HCT116 (cell line): ENCODE measurements at regions not wholly inside any gene's neighbourhood (a gene's known extent, or its start where the extent isn't known, plus 50 kb on each side); places are given as distances from the start of the nearest gene placed in this dataset.

Source experiments
- CEBPB ChIP-seq: IDR thresholded peaks from 2 replicates; pipeline ENCODE4 v1.6.1; 2012; ENCODE audit warnings: low read depth
- CTCF ChIP-seq, 3 experiments: fragments of 200-600 bp in 1 of 3; sonication (generic) in 1 of 3; IDR thresholded peaks in 2 of 3; conservative IDR thresholded peaks in 1 of 3; 2 replicates each; pipeline ENCODE4 v1.5.1; 2012 to 2017; ENCODE audit warnings: low read depth in 2 of 3, low read length in 2 of 3, antibody characterized with exemption in 1 of 3, borderline replicate concordance in 1 of 3, control low read depth in 1 of 3, mild to moderate bottlenecking in 1 of 3, mixed read lengths in 1 of 3, mixed run types in 1 of 3, moderate library complexity in 1 of 3; ENCODE audit not compliant: insufficient read depth in 1 of 3
- EZH2 ChIP-seq: fragments of 200-600 bp; sonication (generic); IDR thresholded peaks from 2 replicates; pipeline ENCODE4 v1.6.1; 2017; ENCODE audit warnings: antibody characterized with exemption, mixed run types
- EZH2phosphoT487 ChIP-seq: fragments of 200-600 bp; IDR thresholded peaks from 2 replicates; pipeline ENCODE4 v1.6.1; 2018; ENCODE audit warnings: antibody characterized with exemption, borderline replicate concordance
- FOSL1 ChIP-seq: IDR thresholded peaks from 2 replicates; pipeline ENCODE4 v1.6.1; 2012; ENCODE audit warnings: low read depth
- JUND ChIP-seq: IDR thresholded peaks from 2 replicates; pipeline ENCODE4 v1.6.1; 2012
- POLR2A ChIP-seq: IDR thresholded peaks from 2 replicates; pipeline ENCODE4 v1.7.0; 2011; ENCODE audit warnings: borderline replicate concordance; ENCODE audit not compliant: insufficient read depth, insufficient read length; ENCODE audit errors: extremely low read depth
- POLR2AphosphoS5 ChIP-seq: IDR thresholded peaks from 2 replicates; pipeline ENCODE4 v1.6.1; 2011; ENCODE audit warnings: mild to moderate bottlenecking, low read depth, low read length, moderate library complexity
- SP1 ChIP-seq: IDR thresholded peaks from 2 replicates; pipeline ENCODE4 v1.6.1; 2012; ENCODE audit warnings: low read depth
- TCF7L2 ChIP-seq: IDR thresholded peaks from 2 replicates; pipeline ENCODE4 v1.7.0; 2011; ENCODE audit warnings: borderline replicate concordance, inconsistent platforms; ENCODE audit not compliant: insufficient read depth, insufficient read length; ENCODE audit errors: extremely low read depth
- YY1 ChIP-seq: IDR thresholded peaks from 2 replicates; pipeline ENCODE4 v1.6.1; 2011; ENCODE audit warnings: low read length, low read depth, moderate library complexity, mild to moderate bottlenecking; ENCODE audit not compliant: insufficient replicate concordance; ENCODE audit errors: extremely low read depth
- ZNF274 ChIP-seq: fragments of 200-500 bp; sonication (Bioruptor generic); IDR thresholded peaks from 2 replicates; pipeline ENCODE4 v1.6.1; 2014; ENCODE audit warnings: mild to moderate bottlenecking, low read depth, low read length, inconsistent platforms

- TF ChIP-seq YY1 = no peak
- TF ChIP-seq ZNF274 = no peak
- TF ChIP-seq TCF7L2 = no peak
- TF ChIP-seq POLR2A = no peak
- no peak for TF ChIP-seq EZH2phosphoT487
- no peak for TF ChIP-seq SP1
- no peak for TF ChIP-seq CTCF (IDR thresholded peaks at IDR 0.05 in 2 of 3, conservative IDR thresholded peaks at IDR 0.05 in 1 of 3; ENCODE audit: borderline replicate concordance in 1 of 3, insufficient read depth in 1 of 3, low read depth in 2 of 3, low read length in 2 of 3)
- TF ChIP-seq EZH2 = no peak
- no peak for TF ChIP-seq FOSL1
- TF ChIP-seq CEBPB = no peak
- TF ChIP-seq POLR2AphosphoS5 = no peak
- TF ChIP-seq JUND = no peak
Measured at GRCh38 chr5:159764283-159765134, 151.8 kb upstream of the ADRA1B start.
